ENCODE measurements at regions not wholly inside any gene's neighbourhood (a gene's known extent, or its start where the extent isn't known, plus 50 kb on each side); places are given as distances from the start of the nearest gene placed in this dataset.

- TF ChIP-seq CTCF (IDR thresholded peaks at IDR 0.05; ENCODE audit: borderline replicate concordance, extremely low read depth, low read length, poor library complexity, severe bottlenecking) = no peak
- no peak for TF ChIP-seq EZH2 (IDR thresholded peaks at IDR 0.05; ENCODE audit: borderline replicate concordance, low read depth, low read length, severe bottlenecking)
Measured at GRCh38 chr2:123512547-123512946, 512.5 kb upstream of the CNTNAP5 start.

All from DND-41 (cell line).